GM21825 (cell line): ENCODE measurements at regions not wholly inside any gene's neighbourhood (a gene's known extent, or its start where the extent isn't known, plus 50 kb on each side); places are given as distances from the start of the nearest gene placed in this dataset.
"Not testable (repeated sequence)": the region's sequence is repeated elsewhere in the genome, so short reads cannot be mapped to it uniquely, and the experiment has no call there.

Experiments used
- ATAC-seq: cut with Tn5 transposase; IDR thresholded peaks from one replicate; pipeline ENCODE4 v1.9.1; 2021; ENCODE audit warnings: mild to moderate bottlenecking, moderate library complexity; ENCODE audit not compliant: unreplicated experiment

DNA sequence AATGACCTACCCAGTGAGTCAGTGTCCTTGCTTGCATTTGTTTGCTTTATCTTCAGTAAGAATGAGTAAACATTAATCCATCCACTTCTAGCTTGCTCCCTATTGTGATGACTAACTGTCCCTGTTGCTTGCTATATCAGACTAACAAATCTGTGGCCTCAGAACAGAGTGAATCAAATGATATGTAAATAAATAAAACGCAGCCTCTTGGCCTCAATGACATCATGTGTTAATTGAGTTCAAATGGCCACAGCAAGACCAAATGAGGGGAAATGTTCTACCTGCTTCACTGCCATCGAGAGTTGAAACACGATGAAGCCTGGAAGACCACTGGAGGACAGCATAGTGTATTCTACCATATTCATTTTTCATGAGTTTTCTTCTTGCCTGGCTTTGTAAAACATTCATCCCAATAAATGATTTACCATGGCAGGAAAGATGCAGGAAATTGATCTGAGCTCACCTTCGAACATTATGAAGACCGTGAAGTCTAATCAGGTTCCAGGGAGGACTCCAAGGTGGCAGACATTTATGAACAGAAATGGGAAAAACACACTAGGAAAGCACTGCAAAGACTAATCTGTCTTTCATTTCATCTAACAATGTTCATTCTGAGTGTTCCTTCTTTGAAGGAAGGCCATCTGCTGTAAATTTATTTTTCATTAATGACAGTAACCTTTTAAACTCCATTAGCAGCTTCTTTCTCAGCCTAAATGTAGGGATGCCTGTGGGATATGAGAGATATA is 1144.5 kb downstream of the TUSC7 start:
- no peak for ATAC-seq

DNA sequence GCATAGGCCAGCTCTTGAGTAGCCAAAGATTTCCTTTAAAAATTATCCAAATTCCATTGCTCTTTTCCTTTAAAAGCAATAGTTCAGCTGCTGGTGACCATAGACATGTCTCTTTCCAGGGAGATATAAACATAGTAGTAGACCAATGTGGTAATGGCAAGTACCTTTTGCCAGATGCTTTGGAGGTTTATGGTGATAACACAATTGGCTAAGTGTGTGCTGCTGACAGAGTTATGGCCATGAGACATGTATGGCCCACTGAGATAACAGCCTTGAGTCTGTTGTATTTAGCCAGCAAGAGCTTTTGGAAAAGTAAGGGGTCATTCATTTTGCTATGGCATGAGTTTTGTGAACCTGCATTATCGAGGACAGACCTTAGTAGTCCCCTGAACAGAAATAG is 1146.8 kb downstream of the TUSC7 start:
- ATAC-seq = no peak

DNA sequence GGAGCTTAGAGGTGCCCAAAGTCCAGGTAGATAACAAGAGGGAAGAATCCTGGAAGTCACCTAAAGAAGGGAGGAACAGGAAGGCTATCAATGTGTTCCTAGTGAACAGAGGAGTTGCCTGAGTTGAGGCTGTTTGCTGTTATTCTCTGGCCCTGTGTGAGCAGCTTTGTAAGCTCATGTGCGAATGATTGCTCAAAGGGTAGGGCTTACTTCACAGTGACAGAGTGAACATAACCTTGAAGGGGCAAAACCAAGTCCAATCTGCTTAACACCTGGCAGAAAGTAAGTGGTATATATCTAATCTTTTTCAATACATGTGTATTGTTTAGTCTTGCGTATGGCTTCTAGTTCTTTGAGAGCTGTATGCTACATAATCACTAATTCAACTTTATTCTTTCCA is 1153.6 kb downstream of the TUSC7 start:
- ATAC-seq = no peak

DNA sequence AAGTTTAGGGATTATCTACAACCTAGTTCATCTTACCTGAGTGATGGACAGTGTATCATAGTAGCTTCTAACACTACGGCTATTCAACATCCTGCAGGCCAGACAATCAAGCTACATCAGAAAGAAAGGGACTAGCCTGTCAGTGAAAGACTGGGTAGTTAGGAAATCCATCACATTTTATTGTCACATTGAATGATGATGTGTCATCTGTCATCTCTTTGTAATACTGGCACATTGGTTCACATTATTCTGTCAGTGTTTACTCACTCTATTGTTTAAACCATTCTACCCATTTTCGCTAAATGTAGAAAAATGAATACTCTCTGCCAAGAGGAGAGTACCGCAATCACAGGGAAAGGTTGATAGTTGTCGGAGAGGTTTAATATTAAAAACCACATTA is 1155.8 kb downstream of the TUSC7 start:
- ATAC-seq = no peak

DNA sequence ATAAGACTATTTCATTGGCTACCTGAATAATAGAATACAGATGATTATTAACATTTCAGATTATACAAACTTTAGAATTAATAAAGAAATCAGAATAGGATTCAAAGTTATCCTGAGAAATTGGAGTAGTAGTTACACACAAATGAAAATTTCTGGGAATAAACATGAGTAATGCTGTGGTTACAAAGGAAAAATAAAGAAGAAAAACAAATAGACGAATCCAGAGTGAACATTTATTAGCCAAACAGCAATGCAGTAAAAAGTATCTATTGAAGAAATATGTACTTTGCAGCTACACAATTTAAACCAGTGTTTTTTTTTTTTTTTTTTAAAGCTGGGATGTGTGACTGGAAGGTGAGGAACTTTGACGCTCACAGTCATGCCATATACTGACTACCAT is 1159.2 kb downstream of the TUSC7 start:
- ATAC-seq = no peak

DNA sequence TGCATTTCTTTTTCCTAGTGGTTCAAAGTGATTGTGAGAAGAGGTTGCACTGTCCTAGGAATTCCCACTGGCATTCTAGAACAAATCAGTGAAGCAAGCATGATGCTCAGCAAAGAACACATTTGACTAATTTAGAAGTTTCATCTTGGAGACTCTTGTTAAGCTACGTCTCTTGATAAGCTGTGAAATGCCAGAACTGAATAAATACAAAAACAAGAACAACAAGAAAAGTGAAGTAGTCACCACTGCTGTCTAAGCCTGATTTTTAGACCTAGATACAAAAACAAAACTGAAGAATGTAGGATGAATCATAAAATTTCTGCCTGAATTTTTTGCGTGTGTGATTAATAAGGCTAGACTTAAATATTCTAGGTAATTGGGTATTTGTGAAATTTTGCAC is 1162.4 kb downstream of the TUSC7 start:
- no peak for ATAC-seq

DNA sequence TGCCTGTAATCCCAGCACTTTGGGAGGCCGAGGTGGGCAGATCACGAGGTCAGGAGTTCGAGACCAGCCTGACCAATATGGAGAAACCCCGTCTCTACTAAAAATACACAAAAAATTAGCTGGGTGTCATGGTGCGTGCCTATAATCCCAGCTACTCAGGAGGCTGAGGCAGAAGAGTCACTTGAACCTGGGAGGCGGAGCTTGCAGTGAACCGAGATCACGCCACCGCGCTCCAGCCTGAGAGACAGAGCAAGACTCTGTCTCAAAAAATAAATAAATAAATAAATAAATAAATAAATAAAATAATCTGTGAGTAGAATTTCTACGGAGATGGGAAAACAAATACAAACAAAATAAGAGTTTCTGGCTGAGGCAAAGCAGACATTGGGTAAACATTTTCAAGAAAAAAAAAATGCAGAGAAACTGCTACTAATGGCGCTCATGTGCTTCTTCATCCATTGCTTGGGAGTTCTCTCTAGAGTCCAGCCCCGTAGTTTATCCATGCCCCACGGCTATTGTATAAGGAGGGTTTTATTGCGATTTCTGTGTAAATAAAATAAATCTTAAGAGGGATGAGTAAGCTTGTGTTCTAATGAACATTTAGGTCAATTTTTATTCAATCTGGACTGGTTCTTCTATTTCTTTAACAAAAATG is 1161.9 kb downstream of the IGSF11 start:
- not testable (repeated sequence) for ATAC-seq

DNA sequence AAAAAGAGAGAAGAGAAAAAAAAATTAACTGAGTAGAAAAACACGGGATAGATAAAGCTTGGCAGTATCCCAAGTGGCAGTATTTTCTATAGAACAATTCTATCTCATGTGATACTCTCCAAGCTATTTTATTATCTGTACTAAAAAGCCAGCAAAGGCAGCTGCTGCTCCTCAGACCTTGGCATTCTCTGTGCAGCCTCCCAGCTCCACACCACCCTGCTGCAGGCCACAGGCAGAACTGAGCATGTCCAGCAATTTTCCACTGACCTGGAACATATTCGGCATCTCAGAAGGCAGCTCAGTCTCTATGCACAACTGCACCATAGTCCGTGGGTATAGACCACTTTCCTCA is 1161.4 kb downstream of the IGSF11 start:
- no peak for ATAC-seq

DNA sequence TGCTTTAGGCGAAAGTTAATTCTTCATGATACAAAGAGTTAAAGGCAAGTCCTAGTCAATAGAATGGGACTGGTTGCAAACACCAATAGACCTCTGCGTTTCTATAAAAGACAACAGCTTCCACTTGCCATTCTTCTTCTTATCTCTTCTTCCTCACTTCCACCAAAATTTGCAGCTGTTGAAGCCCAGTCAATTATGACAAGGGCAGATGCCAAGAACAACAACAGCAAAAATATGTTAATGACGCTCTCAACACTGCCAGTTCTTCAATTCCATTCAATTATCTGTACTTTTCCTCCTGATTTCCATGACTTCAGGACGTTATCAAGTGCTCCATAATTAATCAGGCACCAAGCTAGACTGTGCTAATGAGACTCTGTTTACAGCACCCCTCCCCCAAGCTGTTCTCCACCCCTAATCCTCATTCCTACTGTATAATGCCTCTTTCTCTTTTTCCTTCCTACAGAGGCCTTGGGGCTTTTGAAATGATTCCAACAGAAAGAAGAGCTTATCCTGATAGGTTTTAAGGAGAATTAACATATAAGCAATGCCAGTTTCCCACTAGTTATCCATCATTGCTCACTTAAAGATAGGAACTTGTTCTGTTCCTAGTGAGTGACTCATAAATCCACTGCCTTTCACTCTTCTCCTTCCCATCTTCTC is 1160.5 kb downstream of the IGSF11 start:
- no peak for ATAC-seq

DNA sequence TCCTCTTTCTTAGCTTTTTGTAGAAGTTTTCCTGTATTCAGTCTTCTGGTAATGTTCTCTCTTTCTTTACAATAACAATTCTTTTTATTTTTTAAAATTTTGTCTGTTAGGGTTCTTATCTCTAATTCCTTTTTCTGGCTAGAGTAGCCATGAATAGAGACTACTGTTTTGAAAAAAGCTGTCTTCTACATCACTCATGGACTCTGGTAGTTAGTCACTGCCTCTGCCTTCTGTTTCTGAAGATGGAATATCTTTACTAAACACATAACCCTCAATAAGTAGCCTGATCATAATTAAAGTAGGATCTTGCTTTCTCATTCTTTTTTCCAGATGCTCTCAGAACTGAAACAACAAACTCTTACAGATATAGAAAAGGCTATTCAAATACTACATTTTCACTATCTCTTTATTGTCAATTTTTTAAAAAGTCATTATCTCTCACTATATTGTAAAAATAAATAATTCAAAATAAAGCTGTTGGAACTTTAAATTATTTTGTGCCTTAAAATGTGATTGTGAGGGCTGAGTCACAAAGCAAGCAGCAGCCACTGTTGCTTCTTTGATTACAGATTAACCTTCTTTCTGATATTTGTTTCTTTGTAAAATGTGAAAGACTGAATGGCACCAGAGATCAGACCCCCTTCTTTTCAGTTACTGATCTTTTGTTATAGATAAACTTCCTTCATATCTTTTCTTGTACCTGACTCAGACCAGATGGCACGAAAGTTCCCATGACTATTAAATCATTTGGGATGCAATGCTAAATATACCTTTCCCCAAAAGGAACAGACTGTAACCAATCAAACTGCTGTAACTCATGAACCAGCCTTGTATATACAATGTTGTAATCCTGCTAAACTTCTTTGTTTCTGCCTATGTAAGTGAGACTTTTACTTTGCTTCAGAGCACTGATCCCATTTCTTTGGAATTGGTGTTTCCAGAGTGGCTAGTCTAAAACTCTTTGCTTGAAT is 1159.5 kb downstream of the IGSF11 start:
- ATAC-seq = no peak

DNA sequence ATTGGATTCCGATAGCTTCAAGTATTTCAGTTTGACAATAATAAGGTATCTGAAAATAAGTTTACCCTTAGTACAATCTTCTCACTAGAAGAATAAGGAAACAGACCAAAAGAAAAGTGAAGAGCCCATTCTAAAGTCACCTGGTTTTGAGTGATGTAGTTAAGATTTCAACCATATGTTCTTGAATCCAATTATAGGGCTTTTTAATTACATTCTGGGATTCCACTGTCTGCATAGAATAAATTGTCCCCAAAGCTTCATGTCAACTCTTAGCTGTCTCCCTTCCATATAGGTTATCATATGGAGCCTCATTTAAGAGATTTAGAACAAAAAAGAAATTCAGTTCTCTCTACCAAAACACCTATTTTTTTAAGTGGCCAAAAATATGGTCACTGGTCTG is 1158.8 kb downstream of the IGSF11 start:
- no peak for ATAC-seq

DNA sequence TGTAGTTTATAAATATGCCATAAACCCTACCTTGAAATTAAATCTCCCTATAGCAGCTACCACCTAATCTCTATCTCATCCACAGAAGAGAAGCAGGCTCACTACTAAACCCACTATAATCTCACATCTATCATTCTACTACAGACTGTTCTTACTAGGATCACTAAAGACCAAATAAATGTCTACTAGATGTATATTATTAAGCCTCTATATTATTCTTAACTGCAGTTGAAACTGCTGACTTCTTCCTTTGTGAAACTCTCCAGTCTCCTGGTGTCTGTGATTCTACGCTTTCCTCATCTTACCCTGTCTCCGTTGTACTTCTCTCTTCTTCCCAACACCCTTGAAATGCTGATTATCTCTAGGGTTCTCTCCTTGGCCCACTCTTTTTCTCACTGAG is 1154.0 kb downstream of the IGSF11 start:
- no peak for ATAC-seq

DNA sequence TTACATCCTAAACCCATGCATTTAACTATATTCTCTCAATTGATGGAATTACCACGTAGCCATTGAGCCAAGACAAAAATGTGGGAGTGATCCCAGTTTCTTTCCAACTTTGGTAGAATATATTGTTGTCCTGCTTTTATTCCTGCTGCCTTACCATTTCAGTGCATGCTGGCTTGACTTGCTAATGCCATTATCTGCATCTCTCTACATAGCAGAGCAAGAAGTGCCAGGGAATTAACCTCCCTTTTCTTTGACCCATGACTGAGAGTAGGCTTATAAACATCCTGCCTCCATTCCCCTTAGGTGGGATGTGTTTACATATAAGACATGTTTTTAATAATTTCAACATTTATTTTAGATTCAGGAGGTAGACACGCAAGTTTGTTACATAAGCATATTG is 1153.4 kb downstream of the IGSF11 start:
- no peak for ATAC-seq

DNA sequence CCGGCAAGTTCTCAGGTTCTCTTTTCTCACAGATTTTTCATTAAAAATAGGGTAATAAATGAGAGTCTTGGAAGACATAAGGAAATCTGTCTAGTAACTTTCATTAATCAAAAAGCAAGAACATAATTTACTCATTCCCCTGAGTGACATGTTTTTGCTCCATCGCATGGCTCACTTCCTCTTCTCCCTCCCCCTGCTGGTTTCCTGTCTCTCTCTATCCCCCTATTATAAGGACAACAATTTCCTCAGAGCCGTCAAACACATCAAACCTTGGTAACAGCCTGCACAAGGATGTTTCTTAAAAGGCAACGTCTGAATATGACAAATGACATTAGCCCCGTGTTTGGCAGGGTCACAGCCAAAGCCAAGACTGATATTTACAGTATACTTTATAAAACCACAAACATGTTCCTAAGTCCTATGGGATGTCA is 1149.6 kb downstream of the IGSF11 start:
- ATAC-seq = no peak

DNA sequence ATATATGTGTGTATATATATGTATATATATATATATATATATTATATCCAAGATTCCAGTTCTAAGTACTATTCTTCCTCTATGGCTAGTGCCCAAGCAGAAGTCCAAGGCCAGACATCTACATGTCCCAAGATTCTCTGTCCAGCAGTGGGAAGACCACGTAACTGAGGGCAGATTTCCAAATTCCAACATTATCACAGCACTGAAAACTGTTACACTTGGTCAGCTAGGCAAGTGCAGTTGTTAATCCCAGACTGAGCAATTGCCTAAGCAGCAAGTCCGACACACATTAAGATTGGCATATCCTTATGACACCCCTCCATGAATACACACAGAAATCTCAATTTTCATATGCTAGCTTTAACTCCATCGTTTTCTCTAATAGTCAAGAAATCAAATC is 1148.5 kb downstream of the IGSF11 start:
- no peak for ATAC-seq

DNA sequence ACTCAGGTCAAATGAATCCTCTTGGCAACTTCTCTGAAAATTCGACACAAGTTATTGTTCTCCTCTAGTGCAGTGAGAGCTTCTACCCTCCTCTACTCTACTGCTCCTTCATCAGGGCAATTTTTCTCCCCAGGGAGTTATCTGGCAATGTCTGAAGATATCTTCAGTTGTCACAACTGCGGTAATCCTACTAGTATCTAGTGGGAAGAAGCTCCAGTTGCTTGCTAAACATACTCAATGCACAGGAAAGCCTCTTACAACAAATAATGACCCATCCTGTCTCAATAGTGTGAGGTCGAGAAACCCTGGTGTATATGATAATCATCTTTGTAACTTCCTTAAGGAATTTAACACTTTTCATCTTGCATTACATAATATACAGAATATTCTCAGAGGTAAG is 1147.6 kb downstream of the IGSF11 start:
- ATAC-seq = no peak

DNA sequence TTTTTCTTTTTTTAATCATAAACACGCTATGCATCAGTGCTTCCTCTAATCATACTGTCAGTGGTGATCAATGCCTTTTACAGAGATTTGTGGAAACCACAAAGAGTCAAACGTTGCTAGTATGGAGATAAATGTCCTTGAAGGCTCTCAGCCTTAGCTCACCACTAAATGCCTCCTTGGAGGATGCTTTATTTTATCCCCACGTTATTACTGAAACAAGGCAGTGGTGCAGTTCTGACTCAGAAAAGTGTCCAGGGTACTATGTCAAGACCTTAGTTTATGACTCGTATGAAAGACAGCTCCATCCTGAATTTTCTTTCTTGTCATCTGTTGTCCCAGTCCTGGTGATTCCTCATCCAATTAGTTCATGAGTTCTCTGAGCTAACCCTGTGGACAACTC is 1146.7 kb downstream of the IGSF11 start:
- ATAC-seq = no peak

DNA sequence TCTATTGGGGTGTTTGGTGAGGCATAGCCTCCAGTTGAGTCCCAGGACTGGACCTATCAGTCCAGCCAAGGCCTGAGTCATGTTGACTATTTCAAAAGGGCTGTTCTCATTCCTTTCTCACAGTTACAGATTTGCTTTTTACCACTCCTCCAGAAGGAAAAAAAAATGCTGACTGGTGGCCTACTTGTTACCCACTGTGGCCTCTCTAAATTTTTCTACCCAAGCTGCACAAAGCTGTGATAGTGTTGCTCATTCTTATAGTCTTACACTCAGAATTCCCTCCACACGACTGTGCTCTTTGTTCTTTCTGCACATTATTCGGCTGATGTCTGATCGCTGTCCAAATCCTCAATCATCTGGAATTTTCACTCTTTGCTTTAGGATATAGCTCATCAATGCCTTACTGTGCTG is 1142.2 kb downstream of the IGSF11 start:
- no peak for ATAC-seq

DNA sequence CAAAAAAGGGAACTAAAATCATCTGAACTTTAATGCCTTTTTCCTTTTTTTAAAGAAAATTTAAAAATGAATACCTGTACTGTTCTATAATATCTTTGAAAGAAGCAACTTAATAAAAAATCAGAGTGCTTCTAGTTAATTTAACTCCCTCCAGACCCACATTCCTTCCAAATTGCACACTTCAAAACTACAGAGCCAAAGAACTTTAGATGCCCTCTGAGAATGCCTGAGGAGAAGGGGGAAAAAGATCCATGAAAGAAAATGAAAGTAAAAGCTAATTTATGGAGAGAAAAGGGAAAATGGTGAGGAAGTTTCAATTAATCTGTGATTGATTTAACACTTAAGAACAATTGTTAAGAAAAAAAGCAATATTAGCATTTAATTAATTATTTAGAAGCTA is 1141.6 kb downstream of the IGSF11 start:
- no peak for ATAC-seq

DNA sequence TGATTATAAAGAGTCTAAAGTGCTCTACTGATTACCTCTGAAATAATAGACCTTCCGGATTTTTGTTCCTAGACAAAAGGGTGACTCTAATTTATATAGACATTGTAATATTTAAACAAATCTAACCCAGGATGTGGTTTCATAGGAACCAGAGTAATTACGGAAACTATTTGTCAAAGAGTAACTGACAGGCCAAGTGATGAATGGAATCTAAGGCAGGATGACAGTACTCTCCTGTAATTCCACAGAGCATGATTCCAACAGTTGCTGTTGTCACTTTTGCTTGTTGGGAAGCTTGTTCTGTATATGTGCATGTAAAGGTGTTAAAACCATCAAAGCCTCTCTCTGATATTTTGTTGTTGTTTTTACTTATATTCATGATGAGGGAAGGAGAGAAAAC is 1141.0 kb downstream of the IGSF11 start:
- no peak for ATAC-seq
